Endothelial cell of umbilical vein (primary cell): ENCODE measurements at regions not wholly inside any gene's neighbourhood (a gene's known extent, or its start where the extent isn't known, plus 50 kb on each side); places are given as distances from the start of the nearest gene placed in this dataset.

Experiments
- BruUV-seq: library from RNA; stranded (reverse); fragments of 400-500 nt; replicated peaks from 2 replicates; lab custom pipeline; 2021; lab: Mats Ljungman, UMichigan
- CTCF ChIA-PET: fragments of 300-600, 350-600 bp; sonication (Branson Sonifier 250); formaldehyde crosslinking; loops from one replicate; lab custom pipeline; 2021; ENCODE audit warnings: antibody characterized with exemption, inconsistent platforms; lab: Charles Lee
- POLR2A ChIA-PET: fragments of 300-600, 350-600 bp; sonication (Branson Sonifier 250); formaldehyde crosslinking; loops from one replicate; lab custom pipeline; 2021; ENCODE audit warnings: antibody characterized with exemption, inconsistent platforms; lab: Charles Lee
- DNase-seq: peaks from one replicate; pipeline ENCODE4 v3.0.0-alpha.2; 2011; ENCODE audit warnings: low read depth, low spot score
- FAIRE-seq: peaks from 2 replicates; lab custom pipeline; 2011; peaks lifted over from hg19 to GRCh38; lab: Jason Lieb, UNC
- H2AFZ ChIP-seq: 2 replicates; pipeline ENCODE4 v1.6.0; 2012; ENCODE audit warnings: low read depth, low read length, control low read depth, inconsistent platforms
- H3K27ac ChIP-seq: 2 replicates; pipeline ENCODE4 v1.5.1; 2011; ENCODE audit warnings: low read depth, mild to moderate bottlenecking, control low read depth, low read length, moderate library complexity; ENCODE audit not compliant: insufficient read depth
- H3K27me3 ChIP-seq, 2 experiments: 2 replicates each; pipeline versions ENCODE4 v1.6.0 to v1.6.1; 2011; ENCODE audit warnings: low read length in 2 of 2, mixed read lengths in 1 of 2; ENCODE audit not compliant: control insufficient read depth in 2 of 2, insufficient read depth in 2 of 2
- H3K36me3 ChIP-seq, 2 experiments: 2 replicates in 1 of 2; 3 replicates in 1 of 2; pipeline ENCODE4 v1.5.1; 2011; ENCODE audit warnings: low read length in 2 of 2, mild to moderate bottlenecking in 1 of 2, moderate library complexity in 1 of 2; ENCODE audit not compliant: control insufficient read depth in 2 of 2, insufficient read depth in 2 of 2; ENCODE audit errors: extremely low read depth in 1 of 2
- H3K4me1 ChIP-seq: 3 replicates; pipeline ENCODE4 v1.5.1; 2011; ENCODE audit warnings: mild to moderate bottlenecking, low read length; ENCODE audit not compliant: control insufficient read depth, insufficient read depth; ENCODE audit errors: extremely low read depth
- H3K4me2 ChIP-seq: 2 replicates; pipeline ENCODE4 v1.6.1; 2011; ENCODE audit warnings: low read length, control low read depth, mixed read lengths; ENCODE audit not compliant: insufficient read depth
- H3K4me3 ChIP-seq, 3 experiments: fragments of 200-600 bp in 1 of 3; sonication (generic), shearing (Covaris generic) in 1 of 3; replicated peaks in 1 of 3; 2 replicates each; pipeline ENCODE4 v1.5.1; 2011 to 2016; ENCODE audit warnings: control low read depth in 3 of 3, low read length in 3 of 3, mild to moderate bottlenecking in 2 of 3, inconsistent platforms in 1 of 3, low read depth in 1 of 3, moderate library complexity in 1 of 3; ENCODE audit not compliant: insufficient read depth in 1 of 3
- H3K79me2 ChIP-seq: 2 replicates; pipeline ENCODE4 v1.6.0; 2012; ENCODE audit warnings: low read length, inconsistent platforms; ENCODE audit not compliant: control insufficient read depth, insufficient read depth
- H3K9ac ChIP-seq: replicated peaks from 2 replicates; pipeline ENCODE3; 2011; ENCODE audit warnings: low read length, control low read depth; ENCODE audit not compliant: insufficient read depth; ENCODE audit errors: extremely low read depth
- H3K9me1 ChIP-seq: replicated peaks from 3 replicates; pipeline ENCODE4 v1.6.0; 2011; ENCODE audit warnings: mild to moderate bottlenecking, low read length; ENCODE audit not compliant: control insufficient read depth, insufficient read depth; ENCODE audit errors: extremely low read depth
- H3K9me3 ChIP-seq: replicated peaks from 2 replicates; pipeline ENCODE4 v1.5.1; 2012; ENCODE audit warnings: low read length, inconsistent platforms; ENCODE audit not compliant: control insufficient read depth, insufficient read depth
- H4K20me1 ChIP-seq: replicated peaks from 2 replicates; pipeline ENCODE3; 2011; ENCODE audit warnings: mild to moderate bottlenecking, low read length; ENCODE audit not compliant: control insufficient read depth, insufficient read depth; ENCODE audit errors: extremely low read depth
- CTCF ChIP-seq, 2 donors: IDR thresholded peaks; 1 replicate in 1 of 2; 2 replicates in 1 of 2; pipeline ENCODE4 v1.5.1; 2011; ENCODE audit warnings: low read length in 2 of 2, mild to moderate bottlenecking in 2 of 2, moderate library complexity in 2 of 2, control low read depth in 1 of 2, inconsistent platforms in 1 of 2, low read depth in 1 of 2; ENCODE audit not compliant: insufficient read depth in 1 of 2; ENCODE audit errors: extremely low read depth in 1 of 2
- EZH2 ChIP-seq: IDR thresholded peaks from 2 replicates; pipeline ENCODE4 v1.6.1; 2012; ENCODE audit warnings: borderline replicate concordance, low read depth, mild to moderate bottlenecking, moderate library complexity, low read length, inconsistent platforms; ENCODE audit not compliant: severe bottlenecking
- FOS ChIP-seq: IDR thresholded peaks from 2 replicates; pipeline ENCODE4 v1.6.1; 2011; ENCODE audit warnings: mild to moderate bottlenecking, low read length, moderate library complexity, borderline replicate concordance; ENCODE audit not compliant: insufficient read depth
- GATA2 ChIP-seq: IDR thresholded peaks from 2 replicates; pipeline ENCODE4 v1.7.0; 2011; ENCODE audit warnings: low read depth, mild to moderate bottlenecking, moderate library complexity, mixed read lengths, low read length; ENCODE audit not compliant: insufficient read length, insufficient read depth
- POLR2A ChIP-seq: IDR thresholded peaks from 2 replicates; pipeline ENCODE4 v1.6.1; 2012; ENCODE audit warnings: low read depth, mild to moderate bottlenecking, control low read depth, low read length
- POLR2AphosphoS5 ChIP-seq: IDR thresholded peaks from 2 replicates; pipeline ENCODE4 v1.6.1; 2012; ENCODE audit warnings: low read depth, mild to moderate bottlenecking, control low read depth, low read length, moderate library complexity; ENCODE audit not compliant: insufficient read depth
- dilution Hi-C: fragments of 300-500 bp; cut with MboI; formaldehyde crosslinking; loops from one replicate; pipeline ENCODE4 v1.15.0; 2019; ENCODE audit warnings: low sequenced_read_pairs; ENCODE audit not compliant: extremely low pct_ligation_motif_present
- intact Hi-C: fragments of 100-400 bp; cut with micrococcal nuclease; formaldehyde crosslinking; loops from one replicate; pipeline ENCODE4 v1.10.0; 2022

- Histone ChIP-seq H3K27ac (no peak overlapping the region), H3K4me1 (no peaks in the 10 kb centered on the region), H3K36me3 (no peaks in the 10 kb centered on the region), H3K4me2 (no peak overlapping the region), H2AFZ (no peak overlapping the region), H3K9me3 (no peaks in the 10 kb centered on the region), H3K27me3 (no peaks in the 10 kb centered on the region), H3K4me3 (no peak overlapping the region), H3K79me2 (no peaks in the 10 kb centered on the region), H4K20me1 (no peaks in the 10 kb centered on the region), H3K9ac (no peak overlapping the region), H3K9me1 (no peaks in the 10 kb centered on the region)
- ChIA-PET POLR2A (no interaction called here), CTCF (no interaction called here)
- TF ChIP-seq EZH2 (no peak), CTCF (IDR thresholded peaks at IDR 0.05; ENCODE audit: extremely low read depth in 1 of 2, insufficient read depth in 1 of 2, low read depth in 1 of 2, low read length in 2 of 2) (no peak), GATA2 (no peak), FOS (no peak), POLR2A (no peak)
- DNase-seq = no peak
- FAIRE-seq = no peak
- no TSS peak for BruUV-seq
- intact Hi-C loops = no loop called here
- dilution Hi-C loops = no loop called here
Observed at GRCh38 chr16:26736084-26736483, 330.6 kb upstream of the C16orf82 start.

- FAIRE-seq = no peak
- Histone ChIP-seq H3K79me2 (no peaks in the 10 kb centered on the region), H3K27ac (no peak overlapping the region), H3K36me3 (no peaks in the 10 kb centered on the region), H4K20me1 (no peaks in the 10 kb centered on the region), H2AFZ (no peak overlapping the region), H3K4me1 (no peaks in the 10 kb centered on the region), H3K9me3 (no peaks in the 10 kb centered on the region), H3K9ac (no peak overlapping the region), H3K27me3 (no peaks in the 10 kb centered on the region), H3K9me1 (no peaks in the 10 kb centered on the region), H3K4me3 (no peak overlapping the region), H3K4me2 (no peak overlapping the region)
- intact Hi-C loops = no loop called here
- ChIA-PET POLR2A (no interaction called here), CTCF (no interaction called here)
- BruUV-seq = no TSS peak
- TF ChIP-seq POLR2AphosphoS5 = no peak
- TF ChIP-seq POLR2A = no peak
- TF ChIP-seq FOS = no peak
- DNase-seq = no peak
- dilution Hi-C loops = no loop called here
Observed at GRCh38 chr16:26740771-26741170, 326.0 kb upstream of the C16orf82 start.
